Stimulated activated CD8-positive, alpha-beta memory T cell treated with anti-CD3 and anti-CD28 coated beads, Interleukin-4, amount 100 ng/mL, for 24 hours (primary cell): ENCODE measurements at regions not wholly inside any gene's neighbourhood (a gene's known extent, or its start where the extent isn't known, plus 50 kb on each side); places are given as distances from the start of the nearest gene placed in this dataset.

Source experiments
- DNase-seq: peaks from one replicate; pipeline ENCODE4 v3.0.0-alpha.2; 2020; ENCODE audit warnings: low read depth

DNA sequence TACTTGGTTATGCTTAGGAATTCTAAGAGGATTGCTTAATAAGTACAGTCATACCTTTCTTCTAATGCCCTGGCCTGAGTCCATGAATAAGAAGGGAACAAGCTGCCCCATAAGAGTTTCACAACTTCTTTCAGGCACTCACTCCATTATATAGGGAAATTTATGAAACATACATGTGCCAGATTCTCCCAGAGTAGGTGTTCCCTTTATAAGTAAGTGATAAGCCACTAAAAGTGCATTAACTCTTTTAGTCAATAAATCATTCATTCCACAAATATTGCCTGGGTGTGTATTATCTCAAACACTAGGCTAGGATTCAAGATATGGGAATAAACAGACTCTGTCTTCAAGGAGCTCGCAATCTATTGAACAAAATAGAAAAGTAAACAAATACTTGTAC lies 84.5 kb upstream of the RBBP8 start:
- DNase-seq: no peak

DNA sequence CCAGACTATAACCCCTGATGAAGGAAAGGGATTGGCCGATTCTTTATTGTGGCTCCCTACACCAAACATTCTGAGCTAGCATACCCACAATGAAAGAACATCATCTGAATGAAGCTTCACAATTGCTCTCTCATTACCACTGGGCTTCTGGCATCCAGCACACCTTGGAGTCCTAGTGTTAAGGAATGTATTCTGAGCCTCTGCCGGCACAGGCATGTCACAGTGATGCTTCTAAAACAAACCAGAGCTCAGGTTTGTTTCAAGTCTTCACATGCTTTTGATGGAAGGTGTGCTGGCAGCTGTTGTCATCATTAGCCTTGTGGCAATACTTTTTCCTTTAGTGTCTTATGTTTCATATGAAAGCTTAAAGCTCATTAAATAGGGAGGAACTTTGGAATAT lies 76.3 kb upstream of the RBBP8 start:
- DNase-seq: no peak

DNA sequence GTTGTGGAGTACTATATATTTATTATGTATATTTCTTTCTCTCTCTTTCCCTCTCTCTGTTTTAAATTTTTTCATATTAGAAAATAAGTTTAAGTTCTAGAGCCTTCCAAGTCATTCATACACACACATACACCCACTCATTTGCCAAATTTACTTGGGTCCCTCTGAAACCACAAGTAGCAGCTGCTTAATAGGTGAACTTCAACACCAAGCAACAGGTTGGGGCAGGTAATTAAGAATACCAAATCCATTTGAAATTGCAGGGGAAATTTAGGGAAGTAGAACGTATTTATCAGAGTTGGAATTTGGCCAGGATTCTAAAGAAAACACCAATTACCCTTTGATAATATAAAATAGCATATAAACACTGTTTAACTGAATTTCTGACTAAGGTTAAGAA lies 75.0 kb upstream of the RBBP8 start:
- DNase-seq: no peak

DNA sequence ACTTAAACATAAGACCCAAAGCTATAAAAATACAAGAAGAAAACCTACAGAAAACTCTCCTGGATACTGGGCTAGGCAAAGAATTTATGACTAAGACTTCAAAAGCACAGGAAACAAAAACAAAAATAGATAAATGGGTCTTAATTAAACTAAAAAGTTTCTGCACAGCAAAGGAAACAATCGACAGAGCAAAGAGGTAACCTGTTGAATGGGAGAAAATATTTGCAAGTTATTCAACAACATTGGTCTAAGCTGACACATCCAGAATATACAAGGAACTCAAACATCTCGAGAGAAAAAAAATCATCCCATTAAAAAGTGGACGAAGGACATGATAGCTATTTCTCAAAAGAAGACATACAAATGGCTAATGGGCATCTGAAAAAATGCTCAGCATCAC lies 72.3 kb upstream of the RBBP8 start:
- no peak for DNase-seq

DNA sequence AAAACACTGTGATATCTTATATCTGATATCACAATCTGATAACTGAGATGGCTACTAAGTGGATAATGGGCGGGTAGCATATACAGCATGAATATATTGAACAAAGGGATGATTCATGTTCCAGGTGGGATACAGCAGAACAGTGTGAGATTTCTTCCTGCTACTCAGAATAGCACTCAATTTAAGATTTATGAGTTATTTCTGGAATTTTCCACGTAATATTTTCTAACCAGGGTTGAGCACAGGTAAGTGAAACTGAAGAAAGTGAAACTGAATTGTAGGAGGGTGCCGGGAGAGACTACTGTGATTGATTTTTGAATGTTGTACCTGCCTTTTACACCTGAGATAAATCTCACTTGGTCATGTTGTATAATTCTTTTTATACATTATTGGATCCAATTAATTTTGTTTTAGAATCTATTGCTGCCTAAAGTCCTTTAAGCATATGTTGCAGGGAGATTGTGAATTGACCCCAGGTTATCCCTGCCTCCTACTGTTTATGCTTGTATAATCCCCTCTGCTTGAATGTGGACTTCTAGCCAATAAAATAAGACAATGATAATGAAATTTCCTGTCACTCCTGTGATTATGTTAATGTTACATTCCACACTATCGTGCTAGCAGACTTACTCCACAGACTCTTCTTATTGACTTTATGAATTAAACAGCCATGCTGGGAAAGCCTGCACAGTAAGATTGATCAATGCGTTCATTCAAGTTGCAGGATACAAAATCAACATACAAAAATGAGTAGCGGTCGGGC lies 67.6 kb upstream of the RBBP8 start:
- DNase-seq: no peak

DNA sequence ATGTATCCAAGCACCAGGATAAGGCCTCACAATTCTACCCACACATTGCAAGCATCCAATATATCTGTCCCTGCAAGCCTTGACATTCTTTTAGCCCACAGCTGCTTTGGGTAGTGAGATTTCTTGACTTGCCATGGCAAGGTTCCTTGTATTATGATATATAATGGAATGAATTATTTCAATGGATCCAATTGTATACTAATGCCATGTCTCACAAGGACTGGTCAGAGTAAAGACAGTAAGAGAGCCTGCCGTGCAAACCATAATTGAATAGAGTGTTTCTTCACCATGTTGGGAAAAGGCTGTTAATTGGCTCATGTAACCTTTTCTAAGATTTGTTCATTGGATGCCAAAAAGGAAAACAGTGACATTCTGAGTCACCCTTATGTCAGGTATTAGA lies 64.3 kb upstream of the RBBP8 start:
- DNase-seq: no peak

DNA sequence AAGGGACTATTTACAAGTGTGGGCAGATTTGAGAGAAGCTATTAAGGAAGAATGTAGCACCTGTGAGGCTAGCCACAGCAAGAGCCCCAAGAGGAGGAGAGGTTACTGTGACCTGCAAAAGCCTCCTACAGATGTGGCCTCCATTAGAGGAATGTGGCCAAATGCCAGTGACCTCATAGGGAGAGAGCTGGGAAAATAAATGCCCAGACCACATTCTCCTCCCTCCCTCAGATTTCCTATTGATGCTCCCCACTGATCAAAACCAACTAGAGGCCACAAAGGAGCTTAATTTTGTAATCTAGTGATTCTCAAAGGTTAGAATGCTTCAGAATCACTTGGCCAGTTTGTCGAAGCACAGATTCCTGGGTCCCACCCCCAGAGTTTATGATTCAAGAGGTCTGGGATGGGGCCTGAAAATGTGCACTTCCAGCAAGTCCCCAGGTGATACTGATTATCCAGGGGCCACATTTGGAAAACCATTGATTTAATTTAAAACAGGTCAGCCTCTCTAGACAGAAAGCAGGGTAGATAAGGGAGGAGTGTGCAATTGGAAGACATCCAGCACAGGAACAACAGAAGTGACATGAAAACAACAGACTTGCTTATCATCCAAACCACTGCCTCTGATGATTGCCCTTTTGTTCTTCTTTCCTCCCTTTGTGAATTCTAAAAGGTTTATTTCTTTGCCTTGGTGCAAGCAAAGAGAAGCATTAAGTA lies 61.2 kb upstream of the RBBP8 start:
- DNase-seq: no peak

DNA sequence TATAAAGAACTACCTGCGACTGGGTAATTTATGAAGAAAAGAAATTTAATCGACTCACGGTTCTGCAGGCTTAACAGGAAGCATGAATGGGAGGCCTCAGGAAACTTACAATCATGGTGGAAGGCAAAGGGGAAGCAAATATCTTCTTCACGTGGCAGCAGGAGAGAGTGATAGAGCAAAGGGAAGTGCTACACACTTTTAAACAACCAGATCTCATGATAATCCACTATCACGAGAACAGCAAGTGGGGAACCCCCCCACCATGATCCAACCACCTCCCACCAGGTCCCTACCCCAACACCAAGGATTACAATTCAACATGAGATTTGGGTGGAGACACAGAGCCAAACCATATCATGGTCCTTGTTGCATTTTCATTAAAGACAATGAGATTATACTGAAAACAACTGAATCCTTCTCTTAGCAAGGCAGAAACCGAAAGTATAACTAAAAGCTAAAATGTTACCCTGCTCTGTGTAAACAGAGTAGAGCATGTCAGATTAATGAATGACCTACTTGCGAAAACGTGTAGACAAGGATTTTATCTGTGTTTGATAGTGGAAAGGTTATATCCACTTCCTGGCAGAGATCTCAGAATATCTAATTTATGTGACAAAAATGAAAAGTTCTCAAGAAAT lies 60.1 kb upstream of the RBBP8 start:
- no peak for DNase-seq

DNA sequence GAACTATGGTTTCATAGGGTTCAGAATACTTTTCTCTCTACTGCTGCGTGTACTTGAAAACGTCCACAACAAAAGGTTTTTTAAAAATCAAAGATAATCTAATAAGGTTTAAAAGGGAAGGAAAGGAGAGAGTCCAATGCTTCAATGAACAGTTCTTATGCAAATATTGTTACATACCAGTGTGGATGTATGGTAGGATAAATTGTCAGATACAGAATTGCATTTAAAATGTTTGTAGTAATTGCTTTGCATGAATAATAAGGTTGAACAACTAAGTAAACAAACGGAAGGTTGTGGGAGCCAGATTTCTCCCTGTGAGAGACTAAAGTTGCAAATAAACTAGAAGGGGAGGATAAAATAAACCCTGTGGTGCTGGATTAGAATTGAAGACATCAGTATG lies 53.8 kb upstream of the RBBP8 start:
- no peak for DNase-seq

DNA sequence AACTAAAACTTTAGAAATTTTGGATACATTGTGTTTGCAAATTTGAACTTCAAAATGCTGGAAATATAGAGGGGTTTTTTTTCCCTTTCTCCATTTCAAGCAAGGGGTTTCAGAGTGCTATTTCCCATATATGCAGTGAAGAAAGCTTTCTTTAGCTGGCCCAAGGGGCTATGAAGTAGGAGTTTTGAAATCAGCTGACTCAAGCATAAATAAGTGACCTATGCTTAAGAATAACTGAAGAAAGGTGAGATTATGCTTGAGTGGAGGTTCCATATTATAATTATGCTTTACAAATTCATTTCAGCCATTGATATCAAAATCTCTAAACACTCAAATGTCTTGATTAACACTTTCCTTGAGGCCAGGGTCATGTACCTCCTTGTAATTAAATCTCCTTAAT lies 51.0 kb upstream of the RBBP8 start:
- no peak for DNase-seq

DNA sequence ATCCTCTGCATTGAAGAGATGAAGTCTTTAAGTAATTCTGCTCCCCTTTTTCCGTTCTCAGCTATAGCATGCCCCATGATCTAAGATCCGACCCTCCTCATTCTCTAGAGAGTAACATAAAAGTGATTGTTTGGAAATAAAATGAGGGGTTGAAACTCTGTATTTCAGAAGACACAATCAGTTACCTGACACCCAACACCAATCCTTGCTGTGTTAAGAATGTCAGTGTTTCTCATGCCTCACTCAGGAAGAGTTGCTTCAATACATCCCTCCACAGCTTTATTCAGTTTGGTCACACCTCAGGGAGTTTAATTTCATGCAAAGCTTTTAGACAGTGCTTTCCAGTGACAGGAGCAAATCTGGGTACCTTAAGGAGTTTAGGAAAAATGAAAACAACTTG lies 49.9 kb upstream of the RBBP8 start:
- DNase-seq: no peak
